Right forelimb (tissue), 1 donor: ENCODE measurements at regions not wholly inside any gene's neighbourhood (a gene's known extent, or its start where the extent isn't known, plus 50 kb on each side); places are given as distances from the start of the nearest gene placed in this dataset.

ENCODE experiments used
- DNase-seq: peaks from one replicate; pipeline ENCODE4 v3.0.0-alpha.2; 2018

DNA sequence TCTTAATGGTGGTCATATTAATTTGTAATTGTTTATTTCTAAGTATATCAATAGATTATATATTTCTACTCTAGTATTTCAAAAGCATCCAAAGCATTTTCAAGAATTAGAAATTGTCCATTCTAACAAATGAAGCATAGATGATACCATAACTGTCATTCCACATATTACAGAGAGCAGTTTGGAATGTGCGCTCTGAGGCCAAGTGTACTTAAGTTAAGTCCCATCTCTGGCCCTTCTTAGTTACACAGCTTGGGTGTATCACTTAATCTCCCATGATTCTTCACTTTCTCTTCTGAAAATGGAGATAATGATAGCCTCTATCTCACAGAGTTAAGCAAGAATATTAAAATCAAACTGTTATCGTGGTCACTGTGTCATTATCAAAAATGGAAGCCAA, 281.1 kb downstream of the MRPL39 start:
- no peak for DNase-seq

- no peak for DNase-seq
Observed at GRCh38 chr21:25324666-25325065, 282.6 kb downstream of the MRPL39 start.

DNA sequence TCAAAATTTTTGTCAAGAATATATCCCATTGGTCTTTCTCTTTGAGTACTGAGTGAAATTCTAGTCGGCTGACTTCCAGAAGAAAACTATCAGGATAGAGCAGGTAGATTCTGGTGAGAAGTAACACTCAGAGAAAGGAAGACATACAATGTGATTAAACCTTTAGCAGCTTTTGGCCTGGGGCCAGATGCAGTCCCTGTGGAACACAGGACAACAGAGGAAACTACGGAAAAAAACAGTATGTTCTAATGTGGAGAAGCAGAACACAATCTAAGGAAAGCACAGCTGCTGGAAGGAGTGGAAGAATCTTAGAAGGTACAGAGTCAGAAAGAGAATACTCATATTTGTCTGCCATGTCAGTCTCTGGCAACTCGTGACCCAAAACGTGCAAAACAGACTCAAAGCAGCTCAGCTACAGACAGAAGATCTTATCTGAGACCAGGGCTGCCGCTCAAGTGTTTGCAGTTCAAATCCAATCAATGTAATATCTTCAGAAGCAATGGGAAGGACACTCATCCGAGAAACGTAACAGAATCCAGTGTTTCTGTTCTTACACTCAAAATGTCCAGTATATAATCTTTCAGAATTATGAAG, 283.8 kb downstream of the MRPL39 start:
- DNase-seq = no peak

- no peak for DNase-seq
Observed at GRCh38 chr21:25314247-25314646, 293.0 kb downstream of the MRPL39 start.

GRCh38 chr21:25313829-25314228, 293.5 kb downstream of the MRPL39 start:
- DNase-seq = no peak

- no peak for DNase-seq
Observed at GRCh38 chr21:25307489-25307888, 299.8 kb downstream of the MRPL39 start.

DNA sequence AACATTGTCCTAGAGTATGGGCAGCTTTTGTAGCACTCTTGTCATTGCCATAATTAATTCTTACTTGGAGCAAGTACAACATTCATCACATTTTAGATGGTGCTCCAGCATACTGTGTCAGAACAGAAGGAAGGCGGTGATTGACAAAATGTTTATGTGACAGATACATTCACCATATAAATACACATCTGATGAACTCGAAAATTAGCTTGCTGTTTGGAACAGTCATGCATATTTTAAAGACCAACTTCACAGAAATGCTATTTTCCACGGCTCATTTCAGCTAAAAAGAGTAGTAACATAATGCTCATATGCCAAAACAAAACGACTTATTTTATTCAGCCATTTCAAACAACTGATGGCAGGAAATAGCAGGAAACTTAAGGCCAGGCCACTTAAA, 302.7 kb downstream of the MRPL39 start:
- no peak for DNase-seq

DNA sequence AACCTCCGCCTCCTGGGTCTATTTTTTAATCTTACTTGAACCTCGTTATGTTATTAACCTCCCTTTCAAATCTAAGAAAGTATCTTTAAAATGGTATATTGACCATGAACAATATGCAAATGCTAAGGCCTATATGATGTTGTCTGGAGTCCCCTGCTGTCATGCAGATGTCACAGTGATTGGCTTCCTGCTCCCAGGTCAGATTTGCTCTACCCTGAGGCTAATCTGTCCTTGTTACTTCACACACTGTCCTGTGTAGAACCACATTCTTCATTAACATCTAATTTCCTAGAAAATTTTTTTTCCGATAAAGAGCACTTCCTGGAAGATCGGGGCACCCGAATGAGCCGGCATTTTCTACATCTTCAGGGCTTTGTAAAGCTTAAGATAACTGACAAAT, 306.6 kb downstream of the MRPL39 start:
- DNase-seq = no peak

- no peak for DNase-seq
Observed at GRCh38 chr21:25298512-25299491, 308.5 kb downstream of the MRPL39 start.

DNA sequence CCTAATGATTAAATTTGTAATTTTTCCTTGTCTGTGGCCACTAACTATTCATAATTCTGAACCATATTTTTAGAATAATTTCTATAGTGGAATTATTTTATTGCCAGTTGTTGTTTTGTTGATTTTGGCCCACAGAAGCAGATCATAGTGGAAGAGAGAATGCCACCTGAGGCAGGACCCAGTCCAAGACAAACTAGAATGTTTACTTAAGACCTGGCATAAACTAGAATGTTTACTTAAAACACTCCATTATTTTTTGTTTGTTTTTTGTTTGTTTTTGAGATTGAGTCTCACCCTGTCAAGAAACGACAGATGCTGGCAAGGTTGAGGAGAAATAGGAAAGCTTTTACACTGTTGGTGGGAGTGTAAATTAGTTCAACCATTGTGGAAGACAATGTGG, 310.2 kb downstream of the MRPL39 start:
- DNase-seq = no peak

GRCh38 chr21:25296252-25296651, 311.0 kb downstream of the MRPL39 start:
- no peak for DNase-seq

DNA sequence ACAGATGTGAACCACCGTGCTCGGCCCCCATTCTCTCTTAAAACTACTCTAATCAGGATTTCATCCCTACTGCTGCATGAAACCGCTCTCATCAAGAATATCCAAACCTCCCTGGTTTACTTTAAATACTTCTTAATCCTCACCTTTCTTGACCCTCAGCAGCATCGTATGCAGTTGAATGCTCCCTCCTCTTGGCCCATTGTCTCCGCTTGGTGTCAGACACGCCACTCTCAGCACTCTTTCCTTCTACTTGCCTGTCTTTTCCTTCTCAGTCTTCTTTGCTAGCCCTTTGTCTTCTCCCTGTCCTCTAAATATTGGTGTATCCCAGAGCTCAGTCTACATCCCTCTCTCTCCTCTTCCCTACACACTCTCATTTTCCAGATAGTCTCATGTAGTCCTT, 314.9 kb downstream of the MRPL39 start:
- no peak for DNase-seq

DNA sequence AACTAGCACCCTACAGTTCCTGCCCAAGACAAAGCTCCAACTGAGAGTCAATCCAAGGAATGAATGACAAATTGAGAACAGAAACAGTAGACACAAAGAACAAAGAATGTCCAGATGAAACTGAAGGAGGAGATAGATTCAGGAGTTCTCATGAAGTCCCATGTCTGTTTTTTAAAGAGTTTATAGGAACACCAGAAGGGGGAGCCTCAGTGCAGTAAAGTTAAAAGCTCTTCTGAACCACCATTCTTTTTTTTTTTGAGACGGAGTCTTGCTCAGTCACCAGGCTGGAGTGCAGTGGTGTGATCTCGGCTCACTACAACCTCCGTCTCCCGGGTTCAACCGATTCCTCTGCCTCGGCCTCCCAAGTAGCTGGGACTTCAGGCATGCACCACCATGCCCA, 323.6 kb downstream of the MRPL39 start:
- DNase-seq = no peak

- no peak for DNase-seq
Observed at GRCh38 chr21:25281134-25281533, 326.1 kb downstream of the MRPL39 start.

DNA sequence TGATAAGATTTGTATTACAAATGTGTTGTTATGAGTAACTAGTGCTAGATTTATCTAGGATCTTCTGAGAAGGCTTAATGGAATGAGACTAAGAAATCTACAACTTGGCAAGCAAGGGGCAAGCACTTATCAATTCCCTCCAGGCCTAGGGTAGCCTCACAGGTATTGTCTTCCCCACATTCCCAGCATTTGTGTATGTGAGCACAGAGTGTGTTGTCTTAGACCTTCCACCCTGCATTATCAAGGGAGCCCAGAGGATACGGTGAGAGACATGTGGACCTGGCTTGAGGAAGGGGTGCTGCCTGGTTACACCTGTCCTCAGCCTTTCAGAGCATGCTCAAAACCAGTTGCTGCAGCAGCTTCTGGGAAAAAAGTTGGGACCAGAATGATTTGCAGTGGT, 327.2 kb downstream of the MRPL39 start:
- no peak for DNase-seq

GRCh38 chr21:25273959-25274358, 333.3 kb downstream of the MRPL39 start:
- no peak for DNase-seq

- DNase-seq = no peak
Observed at GRCh38 chr21:25254491-25255174, 352.6 kb downstream of the MRPL39 start.

DNA sequence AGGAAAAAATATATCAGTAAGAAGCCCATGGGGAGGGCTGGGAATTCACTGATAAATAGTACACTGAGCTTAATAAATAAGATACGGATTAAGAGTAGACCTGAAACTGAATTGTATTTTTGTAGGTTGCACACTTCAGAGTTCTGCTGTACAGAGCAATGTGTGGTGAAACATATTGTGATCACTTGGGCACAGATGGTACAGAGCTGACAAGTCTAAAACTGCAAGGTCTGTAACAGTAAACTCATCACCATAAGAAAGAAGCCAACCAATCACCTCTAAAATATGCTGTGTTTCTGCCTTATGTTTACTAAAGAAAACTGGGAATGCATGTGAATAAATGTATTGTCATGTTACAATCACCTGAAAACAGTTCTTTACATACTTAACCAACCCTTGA, 360.7 kb downstream of the MRPL39 start:
- no peak for DNase-seq

DNA sequence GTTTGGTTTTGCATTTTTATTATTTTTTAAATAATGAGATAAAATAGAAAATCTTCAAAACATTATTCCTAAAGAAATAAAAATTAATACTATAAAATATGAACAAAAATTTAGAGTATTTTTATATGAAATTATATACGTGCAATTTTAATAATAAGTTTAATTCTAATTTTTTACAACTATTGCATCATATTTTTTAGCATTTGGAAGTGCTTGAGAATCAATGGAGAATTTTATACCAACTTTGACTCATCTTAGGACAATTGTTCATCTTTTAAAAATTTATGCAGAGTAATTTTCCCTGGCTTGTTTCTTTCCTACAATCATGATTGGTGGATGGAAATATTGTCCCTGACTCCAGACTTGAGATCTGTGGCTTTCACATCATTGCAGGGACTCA, 362.5 kb downstream of the MRPL39 start:
- no peak for DNase-seq

DNA sequence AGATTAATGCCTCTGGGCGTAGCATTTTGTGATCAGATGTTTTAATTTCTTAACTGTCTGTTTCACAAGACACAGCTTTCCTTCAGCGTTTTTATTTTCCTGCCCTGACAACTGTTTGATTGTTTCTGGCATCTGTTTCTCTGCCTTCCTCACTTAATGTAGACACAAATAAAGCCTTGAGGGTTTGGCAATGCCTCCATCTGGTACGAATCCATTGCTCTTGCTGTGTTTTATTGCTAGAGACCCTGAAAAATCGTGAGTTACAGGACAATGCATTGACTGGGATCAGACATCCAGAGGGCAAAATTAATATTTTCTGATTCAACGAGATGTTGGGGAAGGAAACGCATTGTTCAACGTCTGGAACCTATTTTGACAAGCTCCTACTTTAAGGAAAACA, 363.5 kb downstream of the MRPL39 start:
- DNase-seq = no peak

DNA sequence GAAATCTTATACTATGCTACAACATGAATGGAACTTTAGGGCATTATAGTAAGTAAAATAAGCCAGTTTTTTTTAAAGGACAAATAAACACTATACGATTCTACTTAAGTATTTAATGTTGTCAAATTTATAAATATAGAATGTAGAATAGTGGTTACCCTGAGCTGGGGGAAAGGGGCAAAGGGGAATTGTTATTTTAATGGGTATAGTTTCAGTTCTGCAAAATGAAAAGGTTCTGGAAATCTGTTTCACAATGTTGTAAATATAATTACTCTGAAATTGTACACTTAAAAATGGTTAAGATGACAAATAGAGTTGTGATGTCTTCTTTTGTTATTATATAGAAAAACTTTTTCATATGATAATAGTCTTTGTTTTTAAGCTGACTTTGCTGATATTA, 366.3 kb downstream of the MRPL39 start:
- DNase-seq = no peak

DNA sequence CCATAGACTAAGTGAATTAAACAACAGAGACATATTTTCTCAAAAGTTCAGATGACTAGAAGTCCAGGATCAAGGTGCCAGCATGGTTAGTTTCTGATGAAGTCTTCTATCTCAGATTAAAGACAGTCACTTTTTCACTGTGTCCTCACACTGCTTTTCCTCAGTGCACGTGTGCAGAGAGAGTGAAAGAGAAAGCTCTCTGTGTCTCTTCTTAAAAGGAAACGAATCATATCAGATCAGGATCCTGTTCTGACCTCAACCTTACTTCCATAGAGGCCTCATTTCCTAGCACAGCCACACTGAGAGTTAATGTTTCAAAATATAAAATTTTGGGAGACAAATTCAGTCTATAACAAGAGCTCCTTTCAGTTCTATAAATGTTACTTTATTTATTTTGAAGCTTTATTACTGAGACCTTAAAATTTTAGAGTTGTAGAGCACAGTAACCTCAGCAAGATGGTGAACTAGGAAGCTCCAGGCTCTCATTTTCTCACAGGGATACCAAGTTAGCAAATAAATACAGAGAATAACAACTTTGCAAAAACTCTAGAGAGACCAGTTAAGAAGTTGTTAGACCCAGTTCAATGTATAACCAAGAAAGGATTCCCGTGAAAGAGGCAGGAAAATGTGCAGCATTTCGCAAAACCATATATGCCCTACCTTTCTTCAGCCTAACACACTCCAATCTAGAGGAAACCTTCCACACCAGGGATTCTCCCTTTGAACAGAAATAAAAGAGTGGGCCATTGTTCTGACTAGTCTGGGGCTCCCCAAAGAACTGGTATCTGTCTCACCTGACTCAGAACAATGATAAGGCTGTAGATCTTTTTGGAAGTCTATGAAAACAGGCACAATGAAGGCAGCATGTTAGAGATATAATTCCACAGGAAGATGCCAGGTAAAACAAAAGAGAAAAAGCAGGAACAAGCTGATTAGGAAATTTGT, 372.2 kb downstream of the MRPL39 start:
- no peak for DNase-seq

DNA sequence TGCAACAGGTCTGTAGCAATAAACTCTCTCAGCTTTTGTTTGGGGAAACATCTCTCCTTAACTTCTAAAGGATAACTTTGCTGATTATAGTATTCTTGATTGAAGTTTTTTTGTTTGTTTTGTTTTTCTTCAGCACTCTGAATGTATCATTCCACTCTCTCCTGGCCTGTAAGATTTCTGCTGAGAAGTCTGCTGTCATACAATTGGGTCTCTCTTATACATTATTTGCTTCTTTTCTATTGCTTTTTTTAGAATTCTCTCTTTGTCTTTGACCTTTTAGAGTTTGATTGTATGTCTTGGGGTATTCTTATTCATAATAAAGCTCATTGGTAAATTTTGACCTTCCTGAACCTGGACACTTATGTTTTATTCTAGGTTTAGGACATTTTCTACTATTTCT, 386.3 kb downstream of the MRPL39 start:
- no peak for DNase-seq
